Neural cell (in vitro differentiated cells): ENCODE measurements at regions not wholly inside any gene's neighbourhood (a gene's known extent, or its start where the extent isn't known, plus 50 kb on each side); places are given as distances from the start of the nearest gene placed in this dataset.
"Not testable (repeated sequence)": the region's sequence is repeated elsewhere in the genome, so short reads cannot be mapped to it uniquely, and the experiment has no call there.

ENCODE experiments used
- H2AFZ ChIP-seq: fragments of 200-600, 300-800 bp; sonication (generic), shearing (Covaris generic); 2 replicates; pipeline ENCODE4 v1.6.0; 2014; ENCODE audit warnings: low read depth, mild to moderate bottlenecking, antibody characterized with exemption, low read length, moderate library complexity
- H3F3A ChIP-seq: fragments of 200-600 bp; shearing (Covaris generic); 2 replicates; pipeline ENCODE4 v1.6.1; 2016; ENCODE audit warnings: mild to moderate bottlenecking, moderate library complexity, mixed read lengths, antibody characterized with exemption, low read length; ENCODE audit not compliant: insufficient read depth, poor library complexity, severe bottlenecking
- H3K27ac ChIP-seq: fragments of 200-600, 300-800 bp; sonication (generic), shearing (Covaris generic); 2 replicates; pipeline ENCODE4 v1.5.1; 2014; ENCODE audit warnings: mild to moderate bottlenecking, low read length, moderate library complexity
- H3K27me3 ChIP-seq: fragments of 300-800, 200-600 bp; sonication (generic), shearing (Covaris generic); 2 replicates; pipeline ENCODE4 v1.6.0; 2014; ENCODE audit warnings: mild to moderate bottlenecking, low read depth, low read length, moderate library complexity; ENCODE audit not compliant: insufficient read depth
- H3K36me3 ChIP-seq: fragments of 300-800, 200-600 bp; sonication (generic), shearing (Covaris generic); 2 replicates; pipeline ENCODE4 v1.5.1; 2014; ENCODE audit warnings: mild to moderate bottlenecking, antibody characterized with exemption, low read length, moderate library complexity; ENCODE audit not compliant: insufficient read depth
- H3K4me2 ChIP-seq: fragments of 300-800, 200-600 bp; sonication (generic), shearing (Covaris generic); 2 replicates; pipeline ENCODE4 v1.6.0; 2014; ENCODE audit warnings: mild to moderate bottlenecking, low read length
- H3K4me3 ChIP-seq: fragments of 300-800, 200-600 bp; sonication (generic), shearing (Covaris generic); 2 replicates; pipeline ENCODE4 v1.5.1; 2014; ENCODE audit warnings: mild to moderate bottlenecking, low read length, moderate library complexity
- H3K79me2 ChIP-seq: fragments of 200-600 bp; shearing (Covaris generic); replicated peaks from 2 replicates; pipeline ENCODE4 v1.6.0; 2014; ENCODE audit warnings: mild to moderate bottlenecking, low read length, moderate library complexity; ENCODE audit not compliant: insufficient read depth
- H3K9ac ChIP-seq: fragments of 300-800, 200-600 bp; sonication (generic), shearing (Covaris generic); 2 replicates; pipeline ENCODE4 v1.6.1; 2016; ENCODE audit warnings: mild to moderate bottlenecking, low read length, mixed read lengths
- H3K9me2 ChIP-seq: fragments of 200-600 bp; shearing (Covaris generic); 2 replicates; pipeline ENCODE4 v1.6.1; 2016; ENCODE audit warnings: mild to moderate bottlenecking, low read length, mixed read lengths; ENCODE audit not compliant: insufficient read depth
- H3K9me3 ChIP-seq: fragments of 200-600, 300-800 bp; sonication (generic), shearing (Covaris generic); 2 replicates; pipeline ENCODE4 v1.6.1; 2016; ENCODE audit warnings: mild to moderate bottlenecking, mixed run types, low read length, moderate library complexity, mixed read lengths
- H4K20me1 ChIP-seq: fragments of 200-600 bp; shearing (Covaris generic); 2 replicates; pipeline ENCODE4 v1.6.1; 2016; ENCODE audit warnings: mild to moderate bottlenecking, mixed run types; ENCODE audit not compliant: insufficient read depth
- small RNA-seq, 3 experiments: library from RNA; depleted of rRNA; stranded (forward); fragments of <200 nt; gene quantifications; one replicate each; pipeline ENCODE3, GENCODE V24; 2012

DNA sequence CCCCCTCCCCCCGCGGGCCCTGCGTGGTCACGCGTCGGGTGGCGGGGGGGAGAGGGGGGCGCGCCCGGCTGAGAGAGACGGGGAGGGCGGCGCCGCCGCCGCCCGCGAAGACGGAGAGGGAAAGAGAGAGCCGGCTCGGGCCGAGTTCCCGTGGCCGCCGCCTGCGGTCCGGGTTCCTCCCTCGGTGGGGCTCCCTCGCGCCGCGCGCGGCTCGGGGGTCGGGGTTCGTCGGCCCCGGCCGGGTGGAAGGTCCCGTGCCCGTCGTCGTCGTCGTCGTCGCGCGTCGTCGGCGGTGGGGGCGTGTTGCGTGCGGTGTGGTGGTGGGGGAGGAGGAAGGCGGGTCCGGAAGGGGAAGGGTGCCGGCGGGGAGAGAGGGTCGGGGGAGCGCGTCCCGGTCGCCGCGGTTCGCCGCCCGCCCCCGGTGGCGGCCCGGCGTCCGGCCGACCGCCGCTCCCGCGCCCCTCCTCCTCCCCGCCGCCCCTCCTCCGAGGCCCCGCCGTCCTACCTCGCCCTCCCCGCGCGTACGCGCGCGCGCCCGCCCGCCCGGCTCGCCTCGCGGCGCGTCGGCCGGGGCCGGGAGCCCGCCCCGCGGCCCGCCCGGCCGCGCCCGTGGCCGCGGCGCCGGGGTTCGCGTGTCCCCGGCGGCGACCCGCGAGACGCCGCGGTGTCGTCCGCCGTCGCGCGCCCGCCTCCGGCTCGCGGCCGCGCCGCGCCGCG is 2264.1 kb upstream of the TPTE start:
- not testable (repeated sequence) for H3K79me2 ChIP-seq

GRCh38 chr21:8260065-8260627 is 2261.2 kb upstream of the TPTE start:
- H3K36me3 ChIP-seq, H3K79me2 ChIP-seq, H3K9me2 ChIP-seq, H3K27me3 ChIP-seq, H3K9me3 ChIP-seq, H3K4me2 ChIP-seq, H3K27ac ChIP-seq, H3K4me3 ChIP-seq, H4K20me1 ChIP-seq, H3F3A ChIP-seq, H3K9ac ChIP-seq, H2AFZ ChIP-seq: not testable (repeated sequence)

More for the DNA sequence above, 2264.1 kb upstream of the TPTE start:
- not testable (repeated sequence) for H4K20me1 ChIP-seq, H3K9ac ChIP-seq, H3K4me2 ChIP-seq, H2AFZ ChIP-seq, H3K4me3 ChIP-seq, H3K36me3 ChIP-seq, H3K27ac ChIP-seq, H3K9me3 ChIP-seq, H3F3A ChIP-seq, H3K27me3 ChIP-seq, H3K9me2 ChIP-seq

Small RNAs in the stretch of these regions (small RNA-seq; reads per million reads assigned to genes)
- gene MIR3648-1 (0 reads per million in 3 experiments), gene MIR3687-1 (0 reads per million in 3 experiments), gene MIR6724-1 (0 reads per million in 3 experiments), gene MIR6724-2 (0 reads per million in 3 experiments), gene RF01518 (0 reads per million in 3 experiments), gene RNA5-8SN2 (0 reads per million in 3 experiments)
